ENCODE measurements at regions not wholly inside any gene's neighbourhood (a gene's known extent, or its start where the extent isn't known, plus 50 kb on each side); places are given as distances from the start of the nearest gene placed in this dataset.

GRCh38 chr3:144105542-144105941, 133.9 kb downstream of the DIPK2A start:
- TF ChIP-seq, protein P1, sequence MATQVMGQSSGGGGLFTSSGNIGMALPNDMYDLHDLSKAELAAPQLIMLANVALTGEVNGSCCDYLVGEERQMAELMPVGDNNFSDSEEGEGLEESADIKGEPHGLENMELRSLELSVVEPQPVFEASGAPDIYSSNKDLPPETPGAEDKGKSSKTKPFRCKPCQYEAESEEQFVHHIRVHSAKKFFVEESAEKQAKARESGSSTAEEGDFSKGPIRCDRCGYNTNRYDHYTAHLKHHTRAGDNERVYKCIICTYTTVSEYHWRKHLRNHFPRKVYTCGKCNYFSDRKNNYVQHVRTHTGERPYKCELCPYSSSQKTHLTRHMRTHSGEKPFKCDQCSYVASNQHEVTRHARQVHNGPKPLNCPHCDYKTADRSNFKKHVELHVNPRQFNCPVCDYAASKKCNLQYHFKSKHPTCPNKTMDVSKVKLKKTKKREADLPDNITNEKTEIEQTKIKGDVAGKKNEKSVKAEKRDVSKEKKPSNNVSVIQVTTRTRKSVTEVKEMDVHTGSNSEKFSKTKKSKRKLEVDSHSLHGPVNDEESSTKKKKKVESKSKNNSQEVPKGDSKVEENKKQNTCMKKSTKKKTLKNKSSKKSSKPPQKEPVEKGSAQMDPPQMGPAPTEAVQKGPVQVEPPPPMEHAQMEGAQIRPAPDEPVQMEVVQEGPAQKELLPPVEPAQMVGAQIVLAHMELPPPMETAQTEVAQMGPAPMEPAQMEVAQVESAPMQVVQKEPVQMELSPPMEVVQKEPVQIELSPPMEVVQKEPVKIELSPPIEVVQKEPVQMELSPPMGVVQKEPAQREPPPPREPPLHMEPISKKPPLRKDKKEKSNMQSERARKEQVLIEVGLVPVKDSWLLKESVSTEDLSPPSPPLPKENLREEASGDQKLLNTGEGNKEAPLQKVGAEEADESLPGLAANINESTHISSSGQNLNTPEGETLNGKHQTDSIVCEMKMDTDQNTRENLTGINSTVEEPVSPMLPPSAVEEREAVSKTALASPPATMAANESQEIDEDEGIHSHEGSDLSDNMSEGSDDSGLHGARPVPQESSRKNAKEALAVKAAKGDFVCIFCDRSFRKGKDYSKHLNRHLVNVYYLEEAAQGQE (IDR thresholded peaks at IDR 0.05; ENCODE audit: low read depth): no peak
- TF ChIP-seq MAX (IDR thresholded peaks at IDR 0.05) (no peak), NFIC (IDR thresholded peaks at IDR 0.05) (no peak), RAD21 (IDR thresholded peaks at IDR 0.05; ENCODE audit: low read depth) (no peak), FOXM1 (IDR thresholded peaks at IDR 0.05; ENCODE audit: borderline replicate concordance, low read depth) (no peak), TEAD4 (IDR thresholded peaks at IDR 0.05) (no peak), EP300 (IDR thresholded peaks at IDR 0.05; ENCODE audit: borderline replicate concordance) (no peak), TCF12 (IDR thresholded peaks at IDR 0.05; ENCODE audit: low read depth) (no peak), TAF1 (IDR thresholded peaks at IDR 0.05; ENCODE audit: low read depth) (no peak), CEBPB (IDR thresholded peaks at IDR 0.05) (no peak), EGR1 (IDR thresholded peaks at IDR 0.05) (no peak), YY1 (IDR thresholded peaks at IDR 0.05; ENCODE audit: low read depth) (no peak), CREB1 (IDR thresholded peaks at IDR 0.05; ENCODE audit: low read depth) (no peak)
